ENCODE measurements at regions not wholly inside any gene's neighbourhood (a gene's known extent, or its start where the extent isn't known, plus 50 kb on each side); places are given as distances from the start of the nearest gene placed in this dataset.

- 56 to 68% (median 63%) methylated on average over 1 of the region's 1 CpG for WGBS, 4 donors
- Histone ChIP-seq H3K27me3 (no peaks in the 10 kb centered on the region), H3K36me3 (replicated peaks in 1 of 2) (no peaks in the 10 kb centered on the region), H3K27ac (no peak overlapping the region), H3K9me3 (replicated peaks in 1 of 3) (no peaks in the 10 kb centered on the region), H3K4me1 (replicated peaks in 1 of 2) (no peaks in the 10 kb centered on the region), H3K4me3 (no peak overlapping the region)
- intact Hi-C loops (cut with DNase I), result no loop called here
- no peak for TF ChIP-seq POLR2A (IDR thresholded peaks at IDR 0.05)
- no peak for TF ChIP-seq CTCF (IDR thresholded peaks at IDR 0.05)
- no peak for DNase-seq
These were observed 760.2 kb upstream of the GBE1 start for GRCh38 chr3:82521657-82522056.

- no peak for DNase-seq
- Histone ChIP-seq H3K27ac (no peak overlapping the region), H3K36me3 (replicated peaks in 1 of 2) (no peaks in the 10 kb centered on the region), H3K4me3 (no peak overlapping the region), H3K9me3 (replicated peaks in 1 of 3) (no peaks in the 10 kb centered on the region), H3K27me3 (no peaks in the 10 kb centered on the region), H3K4me1 (replicated peaks in 1 of 2) (no peaks in the 10 kb centered on the region)
- TF ChIP-seq POLR2A (IDR thresholded peaks at IDR 0.05) (no peak), CTCF (IDR thresholded peaks at IDR 0.05) (no peak)
- WGBS, 4 donors, result 67 to 92% (median 71%) methylated on average over 2 of the region's 2 CpGs
- intact Hi-C loops (cut with DNase I), result no loop called here
These were observed 759.4 kb upstream of the GBE1 start for GRCh38 chr3:82520846-82521245.

GRCh38 chr3:82509951-82510603, 748.6 kb upstream of the GBE1 start:
- Histone ChIP-seq H3K27me3 (no peaks in the 10 kb centered on the region), H3K4me1 (replicated peaks in 1 of 2) (no peaks in the 10 kb centered on the region), H3K27ac (no peak overlapping the region), H3K9me3 (replicated peaks in 1 of 3) (no peaks in the 10 kb centered on the region), H3K4me3 (no peak overlapping the region), H3K36me3 (replicated peaks in 1 of 2) (no peaks in the 10 kb centered on the region)
- intact Hi-C loops (cut with DNase I), result no loop called here
- no peak for TF ChIP-seq CTCF (IDR thresholded peaks at IDR 0.05)
- TF ChIP-seq POLR2A (IDR thresholded peaks at IDR 0.05), result no peak
- DNase-seq, result no peak
- 85 to 95% (median 92%) methylated on average over 12 to 16 of the region's 16 CpGs for WGBS, 4 donors

GRCh38 chr3:82509106-82509842, 747.8 kb upstream of the GBE1 start:
- TF ChIP-seq CTCF (IDR thresholded peaks at IDR 0.05), result no peak
- TF ChIP-seq POLR2A (IDR thresholded peaks at IDR 0.05), result no peak
- H3K9me3 ChIP-seq (replicated peaks in 1 of 3), result no peaks in the 10 kb centered on the region
- H3K4me3 ChIP-seq, result no peak overlapping the region
- WGBS, 4 donors, result 83 to 96% (median 87%) methylated on average over 4 to 9 of the region's 9 CpGs
- no peak overlapping the region for H3K27ac ChIP-seq
- H3K27me3 ChIP-seq, result no peaks in the 10 kb centered on the region
- H3K4me1 ChIP-seq (replicated peaks in 1 of 2), result no peaks in the 10 kb centered on the region
- no peaks in the 10 kb centered on the region for H3K36me3 ChIP-seq (replicated peaks in 1 of 2)
- intact Hi-C loops (cut with DNase I), result no loop called here
- DNase-seq, result no peak
